Neural cell (in vitro differentiated cells): ENCODE measurements at regions not wholly inside any gene's neighbourhood (a gene's known extent, or its start where the extent isn't known, plus 50 kb on each side); places are given as distances from the start of the nearest gene placed in this dataset.

Source experiments
- H2AFZ ChIP-seq: fragments of 200-600, 300-800 bp; sonication (generic), shearing (Covaris generic); 2 replicates; pipeline ENCODE4 v1.6.0; 2014; ENCODE audit warnings: low read depth, mild to moderate bottlenecking, antibody characterized with exemption, low read length, moderate library complexity
- H3F3A ChIP-seq: fragments of 200-600 bp; shearing (Covaris generic); 2 replicates; pipeline ENCODE4 v1.6.1; 2016; ENCODE audit warnings: mild to moderate bottlenecking, moderate library complexity, mixed read lengths, antibody characterized with exemption, low read length; ENCODE audit not compliant: insufficient read depth, poor library complexity, severe bottlenecking
- H3K27ac ChIP-seq: fragments of 200-600, 300-800 bp; sonication (generic), shearing (Covaris generic); 2 replicates; pipeline ENCODE4 v1.5.1; 2014; ENCODE audit warnings: mild to moderate bottlenecking, low read length, moderate library complexity
- H3K27me3 ChIP-seq: fragments of 300-800, 200-600 bp; sonication (generic), shearing (Covaris generic); 2 replicates; pipeline ENCODE4 v1.6.0; 2014; ENCODE audit warnings: mild to moderate bottlenecking, low read depth, low read length, moderate library complexity; ENCODE audit not compliant: insufficient read depth
- H3K36me3 ChIP-seq: fragments of 300-800, 200-600 bp; sonication (generic), shearing (Covaris generic); 2 replicates; pipeline ENCODE4 v1.5.1; 2014; ENCODE audit warnings: mild to moderate bottlenecking, antibody characterized with exemption, low read length, moderate library complexity; ENCODE audit not compliant: insufficient read depth
- H3K4me2 ChIP-seq: fragments of 300-800, 200-600 bp; sonication (generic), shearing (Covaris generic); 2 replicates; pipeline ENCODE4 v1.6.0; 2014; ENCODE audit warnings: mild to moderate bottlenecking, low read length
- H3K4me3 ChIP-seq: fragments of 300-800, 200-600 bp; sonication (generic), shearing (Covaris generic); 2 replicates; pipeline ENCODE4 v1.5.1; 2014; ENCODE audit warnings: mild to moderate bottlenecking, low read length, moderate library complexity
- H3K79me2 ChIP-seq: fragments of 200-600 bp; shearing (Covaris generic); replicated peaks from 2 replicates; pipeline ENCODE4 v1.6.0; 2014; ENCODE audit warnings: mild to moderate bottlenecking, low read length, moderate library complexity; ENCODE audit not compliant: insufficient read depth
- H3K9ac ChIP-seq: fragments of 300-800, 200-600 bp; sonication (generic), shearing (Covaris generic); 2 replicates; pipeline ENCODE4 v1.6.1; 2016; ENCODE audit warnings: mild to moderate bottlenecking, low read length, mixed read lengths
- H3K9me2 ChIP-seq: fragments of 200-600 bp; shearing (Covaris generic); 2 replicates; pipeline ENCODE4 v1.6.1; 2016; ENCODE audit warnings: mild to moderate bottlenecking, low read length, mixed read lengths; ENCODE audit not compliant: insufficient read depth
- H3K9me3 ChIP-seq: fragments of 200-600, 300-800 bp; sonication (generic), shearing (Covaris generic); 2 replicates; pipeline ENCODE4 v1.6.1; 2016; ENCODE audit warnings: mild to moderate bottlenecking, mixed run types, low read length, moderate library complexity, mixed read lengths
- H4K20me1 ChIP-seq: fragments of 200-600 bp; shearing (Covaris generic); 2 replicates; pipeline ENCODE4 v1.6.1; 2016; ENCODE audit warnings: mild to moderate bottlenecking, mixed run types; ENCODE audit not compliant: insufficient read depth
- EP300 ChIP-seq: fragments of 450-650 bp; conservative IDR thresholded peaks from 2 replicates; pipeline ENCODE4 v1.6.1; 2014; ENCODE audit warnings: antibody characterized with exemption, mild to moderate bottlenecking, moderate library complexity; ENCODE audit not compliant: poor library complexity, severe bottlenecking
- EZH2 ChIP-seq: fragments of 200-600, 300-800 bp; shearing (Covaris generic), sonication (generic); IDR thresholded peaks from 2 replicates; pipeline ENCODE4 v1.6.1; 2014; ENCODE audit warnings: antibody characterized with exemption, low read length, borderline replicate concordance, mild to moderate bottlenecking; ENCODE audit not compliant: insufficient read depth, poor library complexity, severe bottlenecking
- MXI1 ChIP-seq: fragments of 450-650 bp; conservative IDR thresholded peaks from 2 replicates; pipeline ENCODE4 v1.6.1; 2014; ENCODE audit warnings: antibody characterized with exemption, mild to moderate bottlenecking; ENCODE audit not compliant: poor library complexity, severe bottlenecking
- POLR2AphosphoS5 ChIP-seq: IDR thresholded peaks from 2 replicates; pipeline ENCODE4 v1.6.1; 2012
- RAD21 ChIP-seq: fragments of 450-650 bp; conservative IDR thresholded peaks from 2 replicates; pipeline ENCODE4 v1.6.1; 2014; ENCODE audit warnings: antibody characterized with exemption, mild to moderate bottlenecking, moderate library complexity
- SMC3 ChIP-seq: fragments of 450-650 bp; conservative IDR thresholded peaks from 2 replicates; pipeline ENCODE4 v1.6.1; 2014; ENCODE audit warnings: antibody characterized with exemption, mild to moderate bottlenecking, moderate library complexity; ENCODE audit not compliant: poor library complexity
- TAF1 ChIP-seq: IDR thresholded peaks from 2 replicates; pipeline ENCODE4 v1.6.1; 2012; ENCODE audit warnings: low read depth
- TF ChIP-seq, protein P1 (sequence below): IDR thresholded peaks from 2 replicates; pipeline ENCODE4 v1.6.1; 2012; ENCODE audit warnings: borderline replicate concordance
- TF ChIP-seq, protein P2 (sequence below): fragments of 450-650 bp; IDR thresholded peaks from 2 replicates; pipeline ENCODE4 v1.5.1; 2014; ENCODE audit warnings: antibody characterized with exemption, mild to moderate bottlenecking, moderate library complexity; ENCODE audit not compliant: poor library complexity, severe bottlenecking

DNA sequence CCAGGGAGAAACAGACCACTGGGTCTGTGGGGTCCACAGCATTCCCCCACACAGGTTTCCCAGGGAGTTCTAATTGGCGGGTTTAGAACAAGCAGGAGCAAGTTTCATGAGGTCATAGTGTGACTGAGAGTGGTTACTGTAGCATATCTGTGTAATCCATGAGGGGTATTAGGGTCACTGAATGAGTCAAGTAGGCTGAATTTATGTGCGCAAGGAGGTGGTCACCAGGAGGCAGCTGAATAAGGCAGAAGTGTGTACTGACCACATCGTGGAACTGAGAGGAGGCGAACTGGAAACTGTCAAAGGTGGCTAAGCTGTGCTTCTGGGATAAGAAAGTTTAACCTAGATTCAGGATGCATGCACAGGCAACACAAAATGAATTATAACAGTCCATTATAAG lies 876.0 kb downstream of the METTL15 start:
- no peak overlapping the region for H3K4me3 ChIP-seq
- H3K9me3 ChIP-seq, result no peaks in the 10 kb centered on the region
- H3K79me2 ChIP-seq, result no peaks in the 10 kb centered on the region
- no peaks in the 10 kb centered on the region for H4K20me1 ChIP-seq
- no peak overlapping the region for H3K4me2 ChIP-seq
- no peaks in the 10 kb centered on the region for H3K9me2 ChIP-seq
- H3K27me3 ChIP-seq, result no peaks in the 10 kb centered on the region
- H3K27ac ChIP-seq, result no peak overlapping the region
- TF ChIP-seq SMC3 (no peak), EP300 (no peak), TAF1 (no peak), RAD21 (no peak), POLR2AphosphoS5 (no peak), MXI1 (no peak), EZH2 (no peak)
- TF ChIP-seq, protein P1, sequence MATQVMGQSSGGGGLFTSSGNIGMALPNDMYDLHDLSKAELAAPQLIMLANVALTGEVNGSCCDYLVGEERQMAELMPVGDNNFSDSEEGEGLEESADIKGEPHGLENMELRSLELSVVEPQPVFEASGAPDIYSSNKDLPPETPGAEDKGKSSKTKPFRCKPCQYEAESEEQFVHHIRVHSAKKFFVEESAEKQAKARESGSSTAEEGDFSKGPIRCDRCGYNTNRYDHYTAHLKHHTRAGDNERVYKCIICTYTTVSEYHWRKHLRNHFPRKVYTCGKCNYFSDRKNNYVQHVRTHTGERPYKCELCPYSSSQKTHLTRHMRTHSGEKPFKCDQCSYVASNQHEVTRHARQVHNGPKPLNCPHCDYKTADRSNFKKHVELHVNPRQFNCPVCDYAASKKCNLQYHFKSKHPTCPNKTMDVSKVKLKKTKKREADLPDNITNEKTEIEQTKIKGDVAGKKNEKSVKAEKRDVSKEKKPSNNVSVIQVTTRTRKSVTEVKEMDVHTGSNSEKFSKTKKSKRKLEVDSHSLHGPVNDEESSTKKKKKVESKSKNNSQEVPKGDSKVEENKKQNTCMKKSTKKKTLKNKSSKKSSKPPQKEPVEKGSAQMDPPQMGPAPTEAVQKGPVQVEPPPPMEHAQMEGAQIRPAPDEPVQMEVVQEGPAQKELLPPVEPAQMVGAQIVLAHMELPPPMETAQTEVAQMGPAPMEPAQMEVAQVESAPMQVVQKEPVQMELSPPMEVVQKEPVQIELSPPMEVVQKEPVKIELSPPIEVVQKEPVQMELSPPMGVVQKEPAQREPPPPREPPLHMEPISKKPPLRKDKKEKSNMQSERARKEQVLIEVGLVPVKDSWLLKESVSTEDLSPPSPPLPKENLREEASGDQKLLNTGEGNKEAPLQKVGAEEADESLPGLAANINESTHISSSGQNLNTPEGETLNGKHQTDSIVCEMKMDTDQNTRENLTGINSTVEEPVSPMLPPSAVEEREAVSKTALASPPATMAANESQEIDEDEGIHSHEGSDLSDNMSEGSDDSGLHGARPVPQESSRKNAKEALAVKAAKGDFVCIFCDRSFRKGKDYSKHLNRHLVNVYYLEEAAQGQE, result no peak
- TF ChIP-seq, protein P2, sequence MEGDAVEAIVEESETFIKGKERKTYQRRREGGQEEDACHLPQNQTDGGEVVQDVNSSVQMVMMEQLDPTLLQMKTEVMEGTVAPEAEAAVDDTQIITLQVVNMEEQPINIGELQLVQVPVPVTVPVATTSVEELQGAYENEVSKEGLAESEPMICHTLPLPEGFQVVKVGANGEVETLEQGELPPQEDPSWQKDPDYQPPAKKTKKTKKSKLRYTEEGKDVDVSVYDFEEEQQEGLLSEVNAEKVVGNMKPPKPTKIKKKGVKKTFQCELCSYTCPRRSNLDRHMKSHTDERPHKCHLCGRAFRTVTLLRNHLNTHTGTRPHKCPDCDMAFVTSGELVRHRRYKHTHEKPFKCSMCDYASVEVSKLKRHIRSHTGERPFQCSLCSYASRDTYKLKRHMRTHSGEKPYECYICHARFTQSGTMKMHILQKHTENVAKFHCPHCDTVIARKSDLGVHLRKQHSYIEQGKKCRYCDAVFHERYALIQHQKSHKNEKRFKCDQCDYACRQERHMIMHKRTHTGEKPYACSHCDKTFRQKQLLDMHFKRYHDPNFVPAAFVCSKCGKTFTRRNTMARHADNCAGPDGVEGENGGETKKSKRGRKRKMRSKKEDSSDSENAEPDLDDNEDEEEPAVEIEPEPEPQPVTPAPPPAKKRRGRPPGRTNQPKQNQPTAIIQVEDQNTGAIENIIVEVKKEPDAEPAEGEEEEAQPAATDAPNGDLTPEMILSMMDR, result no peak
- no peaks in the 10 kb centered on the region for H3F3A ChIP-seq
- no peak overlapping the region for H3K9ac ChIP-seq
- H3K36me3 ChIP-seq, result no peaks in the 10 kb centered on the region
- H2AFZ ChIP-seq, result no peak overlapping the region

DNA sequence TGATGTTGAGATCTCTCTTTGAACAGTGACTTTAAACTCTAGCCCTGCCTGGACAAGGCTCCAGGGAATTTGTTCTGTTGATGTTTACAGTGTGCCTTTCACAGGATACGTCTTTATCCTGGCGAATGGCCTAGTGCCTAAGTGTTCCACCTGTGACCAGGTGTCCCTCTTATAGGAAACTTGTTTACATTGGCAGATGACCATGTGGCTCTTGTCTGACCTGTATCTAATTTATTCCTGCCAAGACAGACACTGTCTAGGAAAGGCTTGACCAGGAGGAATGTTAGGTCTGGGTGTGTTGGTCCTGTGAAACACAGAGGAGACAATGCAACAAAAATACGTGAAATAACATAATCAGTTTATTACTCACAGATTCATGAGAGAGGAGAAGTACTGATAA lies 875.6 kb downstream of the METTL15 start:
- H3K4me3 ChIP-seq, result no peak overlapping the region
- TF ChIP-seq TAF1, result no peak
- TF ChIP-seq EP300, result no peak
- TF ChIP-seq RAD21, result no peak
- no peak for TF ChIP-seq EZH2
- no peak for TF ChIP-seq MXI1
- TF ChIP-seq, protein P1, result no peak
- TF ChIP-seq, protein P2, result no peak
- H3K27me3 ChIP-seq, result no peaks in the 10 kb centered on the region
- H3K9ac ChIP-seq, result no peak overlapping the region
- no peaks in the 10 kb centered on the region for H3K9me2 ChIP-seq
- H3K36me3 ChIP-seq, result no peaks in the 10 kb centered on the region
- H4K20me1 ChIP-seq, result no peaks in the 10 kb centered on the region
- H3K79me2 ChIP-seq, result no peaks in the 10 kb centered on the region
- H3K9me3 ChIP-seq, result no peaks in the 10 kb centered on the region
- no peak overlapping the region for H2AFZ ChIP-seq
- H3F3A ChIP-seq, result no peaks in the 10 kb centered on the region
- H3K4me2 ChIP-seq, result no peak overlapping the region
- H3K27ac ChIP-seq, result no peak overlapping the region
